Testis (tissue), 2 donors: ENCODE measurements at regions not wholly inside any gene's neighbourhood (a gene's known extent, or its start where the extent isn't known, plus 50 kb on each side); places are given as distances from the start of the nearest gene placed in this dataset.

Source experiments
- DNase-seq: peaks from one replicate; pipeline ENCODE4 v3.0.0-alpha.2; 2019
- H3K27ac ChIP-seq, 2 donors: fragments of 200-600 bp; sonication (generic); one replicate each; pipeline ENCODE4 v1.5.1; 2019
- H3K27me3 ChIP-seq: fragments of 200-600 bp; sonication (generic); one replicate; pipeline ENCODE4 v1.5.1; 2019
- H3K36me3 ChIP-seq: fragments of 200-600 bp; sonication (generic); one replicate; pipeline ENCODE4 v1.5.1; 2017; ENCODE audit warnings: low read depth; ENCODE audit errors: missing control alignments
- H3K4me1 ChIP-seq: fragments of 200-600 bp; sonication (generic); one replicate; pipeline ENCODE4 v1.5.1; 2019
- H3K4me3 ChIP-seq, 2 donors: fragments of 200-600 bp; sonication (generic); one replicate each; pipeline ENCODE4 v1.5.1; 2017 to 2019
- H3K9me3 ChIP-seq: fragments of 200-600 bp; sonication (generic); one replicate; pipeline ENCODE4 v1.5.1; 2017
- POLR2A ChIP-seq: fragments of 450-650 bp; IDR thresholded peaks from one replicate; pipeline ENCODE4 v1.6.1; 2017; ENCODE audit warnings: antibody characterized with exemption, mild to moderate bottlenecking, moderate library complexity
- WGBS, 2 donors: methylation state at CpG; one replicate each; pipeline ENCODE4 v1.1.5; 2018; 5-methylcytosine and 5-hydroxymethylcytosine counted together
- intact Hi-C: fragments of 100-400 bp; cut with DNase I; formaldehyde crosslinking; loops from one replicate; pipeline ENCODE4 v1.15.1; 2023; ENCODE audit warnings: low total_unique reads
- TF ChIP-seq, protein P1 (sequence below), 3 experiments: fragments of 450-650 bp in 2 of 3; fragments of 200-600 bp in 1 of 3; sonication (generic) in 1 of 3; IDR thresholded peaks; one replicate each; pipeline ENCODE4 v1.5.1; 2016 to 2019; ENCODE audit warnings: antibody characterized with exemption in 3 of 3, mild to moderate bottlenecking in 2 of 3, moderate library complexity in 1 of 3

DNA sequence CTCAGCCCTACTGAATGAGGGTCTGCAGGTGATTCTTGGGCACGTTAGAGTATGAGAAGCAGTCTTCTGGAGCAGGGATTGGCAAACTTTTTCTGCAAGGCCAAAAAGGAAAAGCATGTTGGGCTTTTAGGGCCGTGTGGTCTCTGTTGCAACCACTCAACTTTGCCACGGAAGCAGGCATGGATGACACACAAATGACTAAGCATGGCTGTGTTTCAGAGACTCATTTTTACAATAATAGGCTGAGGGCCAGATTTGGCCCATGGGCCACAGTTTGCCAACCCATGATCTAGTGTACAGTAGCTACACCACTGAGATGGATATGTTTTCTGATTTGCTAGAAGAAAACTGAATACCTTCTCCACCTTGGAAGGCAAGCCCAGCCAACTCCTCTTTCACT is 66.1 kb upstream of the PRICKLE2 start:
- no peak overlapping the region for H3K27ac ChIP-seq

GRCh38 chr3:64290864-64291263 is 65.6 kb upstream of the PRICKLE2 start:
- TF ChIP-seq, protein P1, sequence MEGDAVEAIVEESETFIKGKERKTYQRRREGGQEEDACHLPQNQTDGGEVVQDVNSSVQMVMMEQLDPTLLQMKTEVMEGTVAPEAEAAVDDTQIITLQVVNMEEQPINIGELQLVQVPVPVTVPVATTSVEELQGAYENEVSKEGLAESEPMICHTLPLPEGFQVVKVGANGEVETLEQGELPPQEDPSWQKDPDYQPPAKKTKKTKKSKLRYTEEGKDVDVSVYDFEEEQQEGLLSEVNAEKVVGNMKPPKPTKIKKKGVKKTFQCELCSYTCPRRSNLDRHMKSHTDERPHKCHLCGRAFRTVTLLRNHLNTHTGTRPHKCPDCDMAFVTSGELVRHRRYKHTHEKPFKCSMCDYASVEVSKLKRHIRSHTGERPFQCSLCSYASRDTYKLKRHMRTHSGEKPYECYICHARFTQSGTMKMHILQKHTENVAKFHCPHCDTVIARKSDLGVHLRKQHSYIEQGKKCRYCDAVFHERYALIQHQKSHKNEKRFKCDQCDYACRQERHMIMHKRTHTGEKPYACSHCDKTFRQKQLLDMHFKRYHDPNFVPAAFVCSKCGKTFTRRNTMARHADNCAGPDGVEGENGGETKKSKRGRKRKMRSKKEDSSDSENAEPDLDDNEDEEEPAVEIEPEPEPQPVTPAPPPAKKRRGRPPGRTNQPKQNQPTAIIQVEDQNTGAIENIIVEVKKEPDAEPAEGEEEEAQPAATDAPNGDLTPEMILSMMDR (IDR thresholded peaks at IDR 0.05), result no peak
- no peak for TF ChIP-seq POLR2A
- 81 to 89% methylated on average over 5 of the region's 5 CpGs for WGBS, 2 donors
- H3K27ac ChIP-seq, result no peak overlapping the region
- H3K36me3 ChIP-seq, result no peaks in the 10 kb centered on the region
- no peak overlapping the region for H3K4me3 ChIP-seq
- no peak for DNase-seq
- intact Hi-C loops, result no loop called here
- H3K27me3 ChIP-seq, result no peaks in the 10 kb centered on the region
- H3K4me1 ChIP-seq, result no peaks in the 10 kb centered on the region
- no peaks in the 10 kb centered on the region for H3K9me3 ChIP-seq

More for the DNA sequence above, 66.1 kb upstream of the PRICKLE2 start:
- H3K27me3 ChIP-seq, result no peaks in the 10 kb centered on the region
- TF ChIP-seq, protein P1 (IDR thresholded peaks at IDR 0.05), result no peak
- TF ChIP-seq POLR2A, result no peak
- WGBS, 2 donors, result 92 to 95% methylated on average over 3 of the region's 3 CpGs
- intact Hi-C loops, result no loop called here
- no peak for DNase-seq
- no peaks in the 10 kb centered on the region for H3K9me3 ChIP-seq
- no peaks in the 10 kb centered on the region for H3K4me1 ChIP-seq
- H3K36me3 ChIP-seq, result no peaks in the 10 kb centered on the region
- no peak overlapping the region for H3K4me3 ChIP-seq

DNA sequence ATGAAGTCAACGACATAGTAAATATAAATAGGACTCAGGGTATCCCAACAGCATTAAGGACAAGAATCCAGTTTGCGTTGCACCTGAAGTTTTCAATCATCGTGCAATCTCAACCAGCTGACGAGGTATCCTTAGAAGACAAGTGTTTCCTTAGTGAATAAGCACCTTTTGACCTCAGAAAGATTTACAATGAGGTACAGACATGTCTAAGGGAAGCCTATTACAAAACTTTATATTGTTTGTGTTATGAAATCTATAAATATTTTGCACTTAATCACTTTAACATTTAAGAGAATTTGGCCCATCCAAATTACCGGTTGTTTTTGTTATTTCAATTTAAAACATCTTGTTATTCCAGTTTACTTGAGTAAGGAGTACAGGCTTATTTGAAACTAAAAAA is 64.9 kb upstream of the PRICKLE2 start:
- no peak for DNase-seq
- no peak for TF ChIP-seq POLR2A
- TF ChIP-seq, protein P1 (IDR thresholded peaks at IDR 0.05), result no peak
- Histone ChIP-seq H3K4me3 (no peak overlapping the region), H3K27me3 (no peaks in the 10 kb centered on the region), H3K36me3 (no peaks in the 10 kb centered on the region), H3K9me3 (no peaks in the 10 kb centered on the region), H3K27ac (no peak overlapping the region), H3K4me1 (no peaks in the 10 kb centered on the region)
- intact Hi-C loops, result no loop called here
- WGBS, 2 donors, result 84 to 93% methylated on average over 5 of the region's 5 CpGs

DNA sequence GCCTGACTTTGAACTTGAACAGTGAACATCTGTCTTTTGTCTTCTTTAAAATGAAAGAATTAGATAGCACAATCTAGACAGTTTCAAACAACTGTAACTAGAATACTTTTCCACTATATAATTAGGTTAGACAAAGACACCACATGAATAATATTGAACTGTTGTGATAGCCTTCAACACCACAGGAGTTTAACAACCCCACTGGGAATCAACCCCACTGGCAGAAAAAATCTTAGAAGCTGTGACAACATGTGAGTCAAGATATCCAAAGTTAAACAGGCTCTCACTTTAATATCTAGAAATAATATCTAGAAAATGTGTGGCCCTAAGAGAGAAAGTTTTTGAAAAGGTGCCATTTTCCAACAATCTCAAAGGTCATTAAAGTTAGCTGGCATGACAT is 64.4 kb upstream of the PRICKLE2 start:
- H3K36me3 ChIP-seq, result no peaks in the 10 kb centered on the region
- no peaks in the 10 kb centered on the region for H3K9me3 ChIP-seq
- H3K4me1 ChIP-seq, result no peaks in the 10 kb centered on the region
- no peak for DNase-seq
- H3K27ac ChIP-seq, result no peak overlapping the region
- intact Hi-C loops, result no loop called here
- H3K27me3 ChIP-seq, result no peaks in the 10 kb centered on the region
- no peak overlapping the region for H3K4me3 ChIP-seq
- no peak for TF ChIP-seq POLR2A
- TF ChIP-seq, protein P1 (IDR thresholded peaks at IDR 0.05), result no peak

GRCh38 chr3:64278625-64279024 is 53.4 kb upstream of the PRICKLE2 start:
- H3K4me1 ChIP-seq, result no peaks in the 10 kb centered on the region

More at GRCh38 chr3:64278625-64279024, 53.4 kb upstream of the PRICKLE2 start:
- Histone ChIP-seq H3K9me3 (no peaks in the 10 kb centered on the region), H3K27me3 (no peaks in the 10 kb centered on the region), H3K27ac (no peak overlapping the region), H3K36me3 (no peaks in the 10 kb centered on the region), H3K4me3 (no peak overlapping the region)
- intact Hi-C loops, result no loop called here
- TF ChIP-seq POLR2A, result no peak
- TF ChIP-seq, protein P1 (IDR thresholded peaks at IDR 0.05), result no peak
- 89 to 92% methylated on average over 5 of the region's 5 CpGs for whole genome bisulfite sequencing, 2 donors
- no peak for DNase-seq
